ENCODE measurements at regions not wholly inside any gene's neighbourhood (a gene's known extent, or its start where the extent isn't known, plus 50 kb on each side); places are given as distances from the start of the nearest gene placed in this dataset.
"Not testable (repeated sequence)": the region's sequence is repeated elsewhere in the genome, so short reads cannot be mapped to it uniquely, and the experiment has no call there.

DNA sequence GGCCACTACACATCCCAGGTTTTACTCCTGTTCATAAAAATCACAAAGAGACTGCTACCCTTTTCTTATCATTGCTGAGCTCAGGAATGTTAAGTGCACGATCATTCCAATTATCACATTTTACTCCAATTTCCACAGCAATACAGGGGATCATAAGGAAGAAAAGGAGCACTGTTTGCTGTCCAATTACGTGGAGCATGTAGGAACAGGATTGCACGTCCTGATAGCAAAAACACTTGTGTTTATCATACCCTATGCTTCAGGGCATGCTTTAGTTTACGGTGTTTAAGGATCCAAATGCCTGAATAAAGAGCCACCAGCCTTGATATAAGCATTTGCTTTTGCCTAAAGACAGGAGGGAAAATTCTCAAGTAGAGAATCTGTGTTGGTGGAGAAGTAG is 155.4 kb upstream of the EGLN3 start:
- DNase-seq (ENCODE audit: low read depth in 3 of 3, low spot score in 2 of 3): no peak

DNA sequence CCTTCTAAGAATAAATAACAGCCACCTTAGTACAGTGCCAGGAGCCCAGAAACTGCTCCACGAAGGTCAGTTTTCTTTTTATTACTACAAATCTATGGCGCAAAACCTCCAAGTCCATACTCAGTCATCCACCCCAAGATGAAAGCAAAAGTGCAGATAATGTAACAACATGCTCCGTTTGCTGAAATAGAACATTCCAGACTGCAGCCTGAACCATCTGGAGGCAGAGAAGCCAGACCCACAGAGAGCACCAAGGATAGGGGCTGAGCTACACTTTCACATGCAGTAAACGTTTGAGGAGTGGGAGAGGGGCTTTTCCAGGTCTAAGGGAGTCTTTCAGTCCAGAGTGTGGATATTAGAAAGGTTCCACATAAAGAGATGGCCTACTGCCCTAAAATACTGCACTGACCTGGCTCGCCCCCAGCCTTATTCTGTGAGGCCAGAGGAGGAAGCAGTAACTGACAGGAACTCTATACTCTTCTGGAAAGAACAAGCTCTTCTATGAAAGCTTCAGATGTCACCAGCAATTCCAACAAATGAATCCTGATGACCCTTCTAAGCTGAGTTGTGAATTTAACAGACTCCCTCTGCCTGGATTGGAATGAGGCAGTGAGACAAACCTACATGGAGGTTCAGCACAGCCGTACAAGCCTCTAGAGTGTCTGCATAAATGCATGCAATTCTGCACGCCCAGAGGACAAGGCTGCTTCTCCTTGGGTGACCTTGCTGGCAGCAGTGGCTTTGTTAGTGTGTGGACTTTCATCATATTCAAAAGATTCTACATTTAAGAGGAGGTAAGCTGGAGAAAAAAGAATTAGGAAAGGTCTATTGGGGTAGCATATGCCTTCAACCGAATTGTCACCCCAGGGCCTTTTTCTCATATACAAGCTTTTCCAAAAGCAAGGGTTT is 153.9 kb upstream of the EGLN3 start:
- DNase-seq (ENCODE audit: low read depth in 3 of 3, low spot score in 2 of 3): no peak

DNA sequence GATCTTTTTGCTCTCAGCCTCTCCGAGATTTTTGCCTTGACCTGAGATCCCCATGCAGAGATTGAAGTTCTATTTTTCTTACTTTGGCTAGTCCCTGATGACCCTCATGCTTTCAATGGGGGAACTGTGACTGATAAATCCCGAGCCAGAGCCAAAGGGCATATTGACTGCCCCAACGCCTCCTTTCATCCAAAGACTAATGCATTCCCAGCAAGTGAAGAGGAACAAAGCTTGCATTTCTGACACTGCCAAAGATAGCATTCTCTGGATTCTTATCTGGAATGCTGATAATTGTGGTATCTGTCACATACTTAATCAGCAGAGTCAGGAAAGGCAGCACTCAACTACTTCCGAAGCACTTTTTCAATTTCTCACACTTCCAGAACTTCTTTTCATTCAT is 152.3 kb upstream of the EGLN3 start:
- DNase-seq (ENCODE audit: low read depth in 3 of 3, low spot score in 2 of 3): no peak

DNA sequence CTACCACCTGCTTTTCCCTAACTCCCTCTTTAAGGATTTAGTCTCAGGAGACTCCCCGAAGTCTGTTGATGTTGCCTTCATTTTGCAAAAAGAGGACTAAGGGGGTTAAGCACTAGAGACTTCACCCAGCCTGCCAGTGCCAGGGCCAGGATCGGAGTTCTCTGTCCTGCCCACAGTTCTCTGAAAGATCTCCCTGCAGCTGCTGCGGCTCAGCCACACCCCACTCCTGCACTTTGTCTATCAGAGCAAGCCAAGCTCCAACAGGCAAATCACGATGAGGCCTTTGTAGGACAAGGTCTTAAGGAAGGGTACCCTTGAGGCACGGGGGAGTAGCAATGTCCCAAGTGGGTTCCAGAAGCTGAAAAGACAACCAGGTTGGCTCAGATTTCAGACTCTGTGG is 148.8 kb upstream of the EGLN3 start:
- DNase-seq (ENCODE audit: low read depth in 3 of 3, low spot score in 2 of 3): no peak

DNA sequence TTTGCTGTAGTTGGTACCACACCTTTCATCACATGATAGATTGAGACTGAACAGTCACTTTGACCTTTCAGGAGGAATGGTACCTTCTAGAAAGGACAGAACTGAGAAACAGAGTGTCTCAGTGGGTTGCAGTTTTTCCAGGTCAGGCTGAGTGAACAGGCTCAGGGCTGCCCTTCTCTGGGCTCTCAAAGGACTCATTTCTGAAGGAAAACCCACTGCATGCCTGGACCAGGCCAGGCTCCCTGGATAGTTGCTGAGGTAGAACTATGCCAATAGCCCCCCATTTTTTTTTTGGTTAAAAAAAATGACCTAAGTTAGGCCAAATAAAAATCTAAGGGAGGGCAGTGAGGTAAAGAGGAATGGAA is 148.1 kb upstream of the EGLN3 start:
- no peak for DNase-seq (ENCODE audit: low read depth in 3 of 3, low spot score in 2 of 3)

DNA sequence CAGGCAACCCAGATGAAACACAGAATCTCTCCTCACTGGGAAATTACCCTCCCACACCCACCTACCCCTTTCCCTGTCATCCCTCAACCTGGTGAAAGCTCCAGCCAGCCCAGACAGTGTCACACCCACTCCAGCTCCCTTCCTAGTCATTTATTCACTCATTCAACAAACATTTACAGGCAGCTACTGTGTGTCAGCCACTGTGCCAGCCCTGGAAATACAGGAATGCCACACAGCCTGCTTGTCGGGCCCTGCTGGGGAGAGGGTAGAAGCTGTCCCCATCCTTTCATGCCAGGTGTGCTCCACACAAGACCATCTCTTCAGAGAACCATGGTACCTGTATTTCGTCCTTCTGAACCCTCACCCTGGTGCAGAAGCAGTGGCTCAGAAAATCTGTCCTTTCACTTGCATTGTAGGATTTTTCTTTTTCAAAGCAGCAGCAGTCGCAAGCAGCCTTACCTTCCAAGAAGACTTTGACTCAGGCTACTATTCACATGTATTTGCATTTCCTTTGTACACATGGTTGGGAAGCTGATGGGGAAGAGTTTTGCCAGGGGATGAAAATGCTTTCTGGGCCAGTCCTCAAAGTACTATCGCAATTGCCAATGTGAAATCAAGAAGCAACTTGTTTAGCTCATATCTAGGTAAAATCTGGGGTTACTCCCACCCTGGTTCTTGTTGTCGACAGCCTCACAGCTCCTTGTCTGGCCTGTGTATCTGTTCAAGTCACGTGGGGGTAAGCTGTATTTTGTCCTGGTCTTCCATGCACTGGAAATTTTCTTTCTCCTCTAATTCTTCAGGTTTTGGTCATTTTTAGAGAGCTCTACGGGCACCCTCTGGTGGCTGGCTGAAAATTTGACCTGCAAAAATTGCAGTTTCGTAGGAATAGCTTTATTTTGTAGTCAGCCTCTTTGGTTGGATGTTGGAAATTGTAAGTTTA is 147.4 kb upstream of the EGLN3 start:
- no peak for DNase-seq (ENCODE audit: low read depth in 3 of 3, low spot score in 2 of 3)

DNA sequence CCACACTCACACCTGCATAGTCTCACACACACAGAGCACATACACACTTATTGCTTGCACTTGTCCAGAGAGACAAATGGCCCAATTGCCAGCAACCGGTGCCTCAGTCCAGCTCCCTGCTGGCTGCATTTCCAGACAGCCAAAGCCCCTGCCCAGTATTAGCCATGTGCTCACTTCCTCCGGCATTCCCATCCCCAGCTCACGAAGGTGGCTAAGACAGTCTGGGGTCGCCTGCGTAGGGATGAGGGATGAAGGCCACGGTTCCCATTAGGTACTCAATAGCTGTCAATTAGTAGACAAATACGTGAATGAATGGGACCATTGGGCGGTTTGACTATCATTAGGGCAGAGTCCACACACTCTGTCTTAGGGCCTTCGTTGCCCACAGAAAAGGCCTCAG is 146.8 kb upstream of the EGLN3 start:
- no peak for DNase-seq (ENCODE audit: low read depth in 3 of 3, low spot score in 2 of 3)

DNA sequence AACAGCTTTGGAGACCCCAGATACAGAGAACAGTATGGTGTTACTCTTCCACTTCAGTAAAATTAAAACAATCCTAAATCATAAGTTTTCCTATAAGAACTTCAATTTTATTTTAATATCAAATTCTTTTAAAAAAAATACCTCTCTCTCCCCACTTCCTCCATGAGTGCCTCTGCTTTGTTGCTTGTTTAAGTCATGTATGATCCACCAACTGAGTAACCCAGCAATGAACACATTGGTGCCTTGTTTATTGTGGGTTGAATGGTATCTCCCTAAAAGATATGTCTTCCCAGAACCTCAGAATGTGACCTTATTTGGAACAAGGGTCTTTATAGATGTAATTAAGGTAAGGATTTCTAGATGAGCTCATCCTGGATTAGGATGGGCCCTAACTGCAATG is 143.5 kb upstream of the EGLN3 start:
- DNase-seq (ENCODE audit: low read depth in 3 of 3, low spot score in 2 of 3): no peak

DNA sequence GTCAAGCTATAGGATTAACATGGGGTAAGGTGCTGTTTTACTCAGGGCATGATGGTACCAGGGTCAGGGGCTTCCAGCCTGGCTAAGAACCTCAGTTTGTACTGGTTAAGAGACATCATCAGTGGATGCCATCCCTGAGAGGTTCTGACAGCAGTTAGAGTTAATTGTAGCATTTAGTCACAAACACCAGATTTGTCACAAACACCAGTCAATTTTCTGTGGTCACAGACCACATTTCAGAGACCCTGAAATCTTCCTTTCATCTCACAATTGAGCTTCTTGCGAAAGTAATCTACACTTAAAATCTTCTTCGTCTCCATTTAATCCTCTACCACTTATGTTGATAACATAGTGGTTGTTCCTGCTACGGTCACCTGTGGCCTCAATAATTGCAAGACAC is 143.0 kb upstream of the EGLN3 start:
- no peak for DNase-seq (ENCODE audit: low read depth in 3 of 3, low spot score in 2 of 3)

DNA sequence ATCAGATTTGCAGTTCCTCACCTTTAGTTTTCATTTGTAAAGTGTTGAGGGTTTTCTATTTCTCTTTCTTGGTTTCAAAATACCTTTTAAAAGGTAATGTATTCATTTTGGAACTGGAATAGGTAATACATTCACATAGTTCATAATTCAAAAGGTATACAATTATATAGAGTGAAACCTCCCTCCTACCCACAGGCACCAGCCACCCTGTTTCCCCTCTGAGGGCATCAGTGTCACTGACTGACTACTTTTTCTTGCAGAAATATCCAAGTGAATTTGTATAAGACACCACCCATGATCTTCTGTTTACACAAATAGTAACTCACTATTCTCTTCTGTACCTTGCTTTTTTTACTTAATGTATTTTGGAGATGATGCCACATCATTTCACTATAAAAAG is 139.6 kb upstream of the EGLN3 start:
- no peak for DNase-seq (ENCODE audit: low read depth in 3 of 3, low spot score in 2 of 3)

DNA sequence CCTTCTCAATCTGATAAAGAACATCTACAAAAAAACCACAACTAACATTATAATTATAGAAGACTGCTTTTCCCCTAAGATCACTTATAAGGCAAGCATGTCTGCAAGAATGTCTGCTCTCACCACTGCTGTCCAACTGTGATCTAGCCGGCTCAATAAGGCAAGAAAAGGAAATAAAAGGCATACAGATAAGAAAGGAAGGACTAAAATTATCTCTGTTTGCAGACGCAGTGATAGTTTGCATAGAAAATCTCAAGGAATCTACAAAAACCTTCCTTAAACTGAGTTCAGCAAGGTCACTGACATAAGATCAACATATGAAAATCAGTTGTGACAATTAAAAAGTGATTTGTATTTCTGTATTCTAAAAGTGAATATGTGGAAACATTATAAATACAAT is 138.0 kb upstream of the EGLN3 start:
- no peak for DNase-seq (ENCODE audit: low read depth in 3 of 3, low spot score in 2 of 3)

DNA sequence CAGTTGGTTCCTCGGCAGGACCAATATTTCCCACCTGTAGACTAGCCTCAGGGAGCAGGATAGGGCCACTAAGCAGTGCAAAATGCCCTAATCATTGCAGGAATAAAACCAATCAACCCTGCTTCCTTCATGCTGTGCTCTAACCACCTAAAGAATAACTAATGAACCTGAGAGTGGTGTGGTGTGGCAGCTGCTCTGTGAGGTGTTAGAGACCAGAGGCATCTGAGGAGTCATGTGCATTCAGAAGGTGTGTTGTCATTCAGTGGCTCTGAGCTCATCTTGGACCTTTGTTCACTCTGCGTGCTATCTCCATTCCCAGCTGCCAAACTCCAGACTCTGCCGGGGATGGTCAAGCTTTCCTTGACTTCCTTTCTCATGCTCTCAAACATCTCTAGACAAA is 136.7 kb upstream of the EGLN3 start:
- DNase-seq (ENCODE audit: low read depth in 3 of 3, low spot score in 2 of 3): no peak

DNA sequence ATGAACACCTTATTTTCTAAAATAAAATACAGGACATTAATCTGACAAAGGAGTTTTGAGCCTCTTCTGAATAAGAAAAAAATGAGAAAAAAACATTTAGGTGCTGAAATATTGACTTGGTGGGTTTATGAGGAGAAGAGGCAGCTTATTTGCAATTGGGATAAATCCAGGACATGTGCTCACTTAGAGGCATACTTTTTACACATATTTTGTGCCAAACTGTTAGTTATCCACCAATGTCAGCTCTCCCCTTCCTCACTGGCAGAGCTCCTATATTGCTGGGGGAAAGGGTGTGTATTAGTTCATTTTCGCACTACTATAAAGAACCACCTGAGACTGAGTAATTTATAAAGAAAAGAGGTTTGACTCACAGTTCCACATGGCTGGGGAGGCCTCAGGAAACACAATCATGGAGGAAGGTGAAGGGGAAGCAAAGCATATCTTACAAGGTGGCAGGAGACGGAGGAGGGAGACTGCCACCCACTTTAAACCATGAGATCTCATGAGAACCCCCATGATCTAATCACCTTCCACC is 135.4 kb upstream of the EGLN3 start:
- no peak for DNase-seq (ENCODE audit: low read depth in 3 of 3, low spot score in 2 of 3)

DNA sequence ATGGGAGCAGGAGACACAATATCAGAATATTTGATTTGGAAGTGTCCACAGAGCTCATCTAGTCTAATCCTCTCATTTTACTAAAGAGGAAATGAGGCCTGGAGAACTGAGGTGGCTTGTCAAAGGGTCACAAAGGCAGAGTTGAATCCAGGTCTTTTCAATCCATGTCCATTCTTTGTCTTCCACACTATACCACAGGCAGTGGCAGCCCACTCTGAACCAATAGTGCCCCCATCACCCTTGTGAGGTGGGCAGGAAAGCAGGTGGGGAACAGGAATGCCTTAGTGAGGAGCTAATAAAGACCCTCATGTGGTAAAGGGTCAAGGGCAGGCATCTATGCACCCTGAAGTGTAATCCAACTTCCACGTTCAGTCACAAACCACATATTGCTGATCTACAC is 134.8 kb upstream of the EGLN3 start:
- DNase-seq (ENCODE audit: low read depth in 3 of 3, low spot score in 2 of 3): no peak

DNA sequence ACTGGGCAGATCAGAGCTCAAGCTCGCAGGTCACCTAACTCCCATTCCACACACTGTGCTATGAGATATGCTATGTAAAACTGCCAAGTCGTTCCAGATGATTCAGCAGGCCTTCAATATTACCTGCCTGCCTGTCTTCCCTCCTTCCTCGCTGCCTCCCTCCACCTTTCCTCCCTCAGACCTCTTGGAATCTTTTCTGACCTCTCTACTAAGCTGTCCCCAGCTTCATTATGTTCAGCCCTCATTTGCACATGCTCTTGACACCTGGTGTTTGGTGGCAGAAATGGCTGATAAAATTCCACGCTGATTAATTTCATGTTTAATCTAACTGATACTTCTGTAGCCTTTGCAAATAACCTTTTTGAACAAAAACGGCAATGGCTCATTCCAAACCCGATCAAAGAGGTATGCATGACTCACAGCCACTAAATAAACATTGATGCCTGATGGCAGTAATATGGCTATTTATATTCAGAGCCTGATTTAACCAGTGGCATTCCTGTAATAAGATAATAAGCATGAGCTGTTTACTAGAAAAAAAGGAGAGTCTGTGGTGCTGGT is 130.8 kb upstream of the EGLN3 start:
- no peak for DNase-seq (ENCODE audit: low read depth in 3 of 3, low spot score in 2 of 3)

DNA sequence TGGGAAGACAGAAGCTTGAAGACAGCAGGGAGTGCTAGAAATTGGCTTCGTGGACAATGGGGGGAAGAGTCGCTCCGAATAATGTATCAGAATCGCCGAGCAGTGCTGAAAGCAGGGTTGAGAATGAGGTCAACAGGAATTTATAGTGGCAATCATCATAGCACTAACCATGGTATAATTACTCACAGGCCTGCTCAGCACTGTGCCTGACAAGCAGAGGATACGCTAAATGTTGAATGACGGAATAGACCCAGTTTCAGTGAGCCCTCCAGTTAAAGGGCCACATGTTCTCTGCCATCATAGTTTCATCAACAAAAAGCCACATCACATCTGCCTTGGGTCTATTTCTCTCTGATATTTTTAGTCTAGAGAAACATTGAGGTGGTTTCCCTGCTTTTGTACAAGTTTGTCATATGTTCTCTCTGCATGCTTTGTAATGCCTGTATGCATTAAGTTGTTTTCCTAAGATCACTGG is 130.3 kb upstream of the EGLN3 start:
- DNase-seq (ENCODE audit: low read depth in 3 of 3, low spot score in 2 of 3): no peak

DNA sequence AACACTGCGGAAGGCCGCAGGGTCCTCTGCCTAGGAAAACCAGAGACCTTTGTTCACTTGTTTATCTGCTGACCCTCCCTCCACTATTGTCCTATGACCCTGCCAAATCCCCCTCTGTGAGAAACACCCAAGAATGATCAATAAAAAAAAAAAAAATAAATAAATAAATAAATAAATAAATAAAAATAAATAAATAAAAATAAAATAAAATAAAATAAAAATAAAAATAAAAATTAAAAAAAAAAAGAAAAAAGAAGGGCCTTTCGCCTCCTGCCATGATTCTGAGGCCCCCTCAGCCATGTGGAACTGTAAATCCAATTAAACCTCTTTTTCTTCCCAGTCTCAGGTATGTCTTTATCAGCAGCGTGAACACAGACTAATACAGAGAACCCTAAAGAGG is 128.8 kb upstream of the EGLN3 start:
- DNase-seq (ENCODE audit: low read depth in 3 of 3, low spot score in 2 of 3): not testable (repeated sequence)

DNA sequence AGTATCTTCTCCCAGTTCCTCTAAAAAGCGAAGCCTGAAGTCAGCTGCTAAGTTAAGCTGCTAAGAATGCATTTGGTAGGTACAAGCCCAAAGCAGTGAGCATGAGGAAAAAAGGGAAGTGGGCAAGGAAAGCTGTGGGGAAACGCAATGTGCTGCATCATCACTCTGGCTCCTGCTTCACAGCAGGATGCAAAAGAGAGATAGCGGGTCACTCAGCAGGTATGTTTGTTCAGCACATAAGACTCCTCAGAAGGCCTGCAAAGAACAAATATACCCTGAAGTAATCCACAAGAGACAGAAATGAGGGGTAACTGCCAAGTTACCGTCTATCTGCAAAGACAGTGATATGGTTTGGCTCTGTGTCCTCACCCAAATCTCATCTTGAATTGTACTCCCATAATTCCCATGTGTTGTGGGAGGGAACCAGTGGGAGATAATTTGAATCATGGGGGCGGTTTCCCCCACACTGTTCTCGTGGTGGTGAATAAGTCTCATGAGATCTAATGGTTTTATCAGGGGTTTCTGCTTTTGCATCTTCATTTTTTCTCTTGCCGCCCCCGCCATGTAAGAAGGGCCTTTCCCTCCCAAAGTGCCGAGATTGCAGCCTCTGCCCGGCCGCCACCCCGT is 127.4 kb upstream of the EGLN3 start:
- no peak for DNase-seq (ENCODE audit: low read depth in 3 of 3, low spot score in 2 of 3)

DNA sequence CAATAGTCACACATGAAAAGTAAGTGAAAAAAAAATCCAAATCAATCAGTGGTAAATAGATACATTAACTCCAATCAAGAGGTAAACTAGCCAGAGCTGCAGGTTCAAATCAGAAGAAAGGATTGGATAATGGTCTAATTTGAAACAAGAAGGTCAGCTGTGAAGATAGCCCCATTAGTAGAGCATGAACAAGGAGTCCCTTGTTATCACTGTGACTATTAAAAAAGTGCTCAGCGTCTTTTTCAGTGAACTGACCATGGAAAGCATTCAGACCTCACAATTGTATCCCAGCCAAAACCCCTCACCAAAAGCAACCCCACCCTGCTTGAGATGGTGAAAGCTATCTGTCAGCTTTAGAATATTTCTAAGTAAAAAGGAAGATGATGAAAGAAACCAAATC is 125.0 kb upstream of the EGLN3 start:
- DNase-seq (ENCODE audit: low read depth in 3 of 3, low spot score in 2 of 3): no peak

DNA sequence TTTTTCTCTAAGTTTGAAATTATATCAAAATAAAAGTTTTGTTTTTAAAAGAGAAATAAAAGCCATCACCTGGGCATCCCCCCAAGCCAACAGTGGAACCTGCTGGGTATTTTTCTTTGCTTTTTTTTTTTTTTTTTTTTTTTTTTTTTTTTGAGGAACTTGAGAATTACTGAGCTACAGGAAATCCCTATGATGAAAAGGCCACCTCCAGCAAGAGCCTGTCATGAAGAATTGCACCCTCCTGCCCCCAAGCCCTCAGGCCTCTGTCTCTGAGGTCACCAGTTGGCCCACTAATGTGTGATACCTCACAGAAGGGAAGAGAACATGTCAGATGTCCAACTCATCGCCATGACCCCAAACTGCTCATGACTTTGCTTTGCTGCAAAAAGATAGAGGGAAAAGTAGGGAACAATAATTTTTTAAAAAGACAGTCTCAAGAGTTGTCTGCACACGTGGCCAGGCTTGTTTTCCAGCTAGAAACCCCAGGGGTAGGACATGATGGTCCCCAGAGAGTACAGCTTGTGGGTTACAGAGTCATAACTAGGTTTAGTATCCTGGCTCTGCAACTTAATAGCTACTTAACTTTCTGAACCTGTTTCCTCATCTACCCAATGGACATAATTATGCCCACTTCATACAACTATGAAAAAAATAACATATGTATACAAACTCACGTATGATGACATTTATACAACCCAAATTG is 124.3 kb upstream of the EGLN3 start:
- no peak for DNase-seq (ENCODE audit: low read depth in 3 of 3, low spot score in 2 of 3)
